ENCODE measurements at regions not wholly inside any gene's neighbourhood (a gene's known extent, or its start where the extent isn't known, plus 50 kb on each side); places are given as distances from the start of the nearest gene placed in this dataset.

GRCh38 chrX:96449896-96450295 is 234.7 kb upstream of the DIAPH2 start:
- Histone ChIP-seq H3K36me3 (no peaks in the 10 kb centered on the region), H3K27ac (no peak overlapping the region), H3K9me3 (no peaks in the 10 kb centered on the region), H3K4me1 (replicated peaks) (no peaks in the 10 kb centered on the region), H3K27me3 (replicated peaks; ENCODE audit: insufficient read depth) (no peaks in the 10 kb centered on the region), H3K4me3 (no peak overlapping the region)
- TF ChIP-seq POLR2AphosphoS5 (IDR thresholded peaks at IDR 0.05) (no peak), POLR2A (IDR thresholded peaks at IDR 0.05) (no peak)
- TF ChIP-seq, protein P1, sequence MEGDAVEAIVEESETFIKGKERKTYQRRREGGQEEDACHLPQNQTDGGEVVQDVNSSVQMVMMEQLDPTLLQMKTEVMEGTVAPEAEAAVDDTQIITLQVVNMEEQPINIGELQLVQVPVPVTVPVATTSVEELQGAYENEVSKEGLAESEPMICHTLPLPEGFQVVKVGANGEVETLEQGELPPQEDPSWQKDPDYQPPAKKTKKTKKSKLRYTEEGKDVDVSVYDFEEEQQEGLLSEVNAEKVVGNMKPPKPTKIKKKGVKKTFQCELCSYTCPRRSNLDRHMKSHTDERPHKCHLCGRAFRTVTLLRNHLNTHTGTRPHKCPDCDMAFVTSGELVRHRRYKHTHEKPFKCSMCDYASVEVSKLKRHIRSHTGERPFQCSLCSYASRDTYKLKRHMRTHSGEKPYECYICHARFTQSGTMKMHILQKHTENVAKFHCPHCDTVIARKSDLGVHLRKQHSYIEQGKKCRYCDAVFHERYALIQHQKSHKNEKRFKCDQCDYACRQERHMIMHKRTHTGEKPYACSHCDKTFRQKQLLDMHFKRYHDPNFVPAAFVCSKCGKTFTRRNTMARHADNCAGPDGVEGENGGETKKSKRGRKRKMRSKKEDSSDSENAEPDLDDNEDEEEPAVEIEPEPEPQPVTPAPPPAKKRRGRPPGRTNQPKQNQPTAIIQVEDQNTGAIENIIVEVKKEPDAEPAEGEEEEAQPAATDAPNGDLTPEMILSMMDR (IDR thresholded peaks at IDR 0.05), result no peak
- intact Hi-C loops (cut with DNase I), result no loop called here
- no peak for DNase-seq (ENCODE audit: low spot score)

GRCh38 chrX:96453139-96453538 is 231.5 kb upstream of the DIAPH2 start:
- Histone ChIP-seq H3K9me3 (no peaks in the 10 kb centered on the region), H3K4me3 (no peak overlapping the region), H3K27me3 (replicated peaks; ENCODE audit: insufficient read depth) (no peaks in the 10 kb centered on the region), H3K36me3 (no peaks in the 10 kb centered on the region), H3K4me1 (replicated peaks) (no peaks in the 10 kb centered on the region), H3K27ac (no peak overlapping the region)
- intact Hi-C loops (cut with DNase I), result no loop called here
- WGBS, result 61% methylated on average over 3 of the region's 3 CpGs
- TF ChIP-seq POLR2A (IDR thresholded peaks at IDR 0.05) (no peak), POLR2AphosphoS5 (IDR thresholded peaks at IDR 0.05) (no peak)
- TF ChIP-seq, protein P1 (IDR thresholded peaks at IDR 0.05), result no peak
- no peak for DNase-seq (ENCODE audit: low spot score)

DNA sequence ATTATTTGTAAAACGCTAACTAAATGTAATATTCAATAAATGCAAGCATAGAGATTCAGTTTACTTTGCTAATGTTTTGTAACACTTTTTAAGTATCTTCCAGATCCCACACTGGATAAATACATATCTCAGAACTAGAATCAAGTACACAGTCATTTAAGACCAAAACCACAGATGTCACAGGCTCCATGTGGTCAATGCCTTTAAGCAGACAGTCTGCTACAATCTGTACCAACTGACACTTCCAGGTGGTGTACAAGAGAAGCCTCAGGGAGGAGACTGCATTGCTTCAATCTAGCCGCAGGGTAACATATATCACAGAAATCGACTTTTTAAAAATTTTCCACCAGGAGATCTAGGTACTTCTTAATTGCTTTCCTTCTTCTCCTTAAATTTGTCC is 229.6 kb upstream of the DIAPH2 start:
- Histone ChIP-seq H3K4me3 (no peak overlapping the region), H3K36me3 (no peaks in the 10 kb centered on the region), H3K9me3 (no peaks in the 10 kb centered on the region), H3K27ac (no peak overlapping the region), H3K4me1 (replicated peaks) (no peaks in the 10 kb centered on the region), H3K27me3 (replicated peaks; ENCODE audit: insufficient read depth) (no peaks in the 10 kb centered on the region)
- no peak for DNase-seq (ENCODE audit: low spot score)
- TF ChIP-seq, protein P1 (IDR thresholded peaks at IDR 0.05), result no peak
- TF ChIP-seq POLR2AphosphoS5 (IDR thresholded peaks at IDR 0.05) (no peak), POLR2A (IDR thresholded peaks at IDR 0.05) (no peak)
- intact Hi-C loops (cut with DNase I), result no loop called here
- 98% methylated on average over 3 of the region's 3 CpGs for WGBS

- Histone ChIP-seq H3K9me3 (no peaks in the 10 kb centered on the region), H3K27ac (no peak overlapping the region), H3K27me3 (replicated peaks; ENCODE audit: insufficient read depth) (no peaks in the 10 kb centered on the region), H3K4me1 (replicated peaks) (no peaks in the 10 kb centered on the region), H3K4me3 (no peak overlapping the region), H3K36me3 (no peaks in the 10 kb centered on the region)
- 90% methylated on average over 16 of the region's 16 CpGs for WGBS
- TF ChIP-seq POLR2A (IDR thresholded peaks at IDR 0.05), result no peak
- TF ChIP-seq, protein P1 (IDR thresholded peaks at IDR 0.05), result no peak
- no peak for TF ChIP-seq POLR2AphosphoS5 (IDR thresholded peaks at IDR 0.05)
- intact Hi-C loops (cut with DNase I), result no loop called here
- DNase-seq (ENCODE audit: low spot score), result no peak
Observed at GRCh38 chrX:96464880-96465558, 219.6 kb upstream of the DIAPH2 start.

DNA sequence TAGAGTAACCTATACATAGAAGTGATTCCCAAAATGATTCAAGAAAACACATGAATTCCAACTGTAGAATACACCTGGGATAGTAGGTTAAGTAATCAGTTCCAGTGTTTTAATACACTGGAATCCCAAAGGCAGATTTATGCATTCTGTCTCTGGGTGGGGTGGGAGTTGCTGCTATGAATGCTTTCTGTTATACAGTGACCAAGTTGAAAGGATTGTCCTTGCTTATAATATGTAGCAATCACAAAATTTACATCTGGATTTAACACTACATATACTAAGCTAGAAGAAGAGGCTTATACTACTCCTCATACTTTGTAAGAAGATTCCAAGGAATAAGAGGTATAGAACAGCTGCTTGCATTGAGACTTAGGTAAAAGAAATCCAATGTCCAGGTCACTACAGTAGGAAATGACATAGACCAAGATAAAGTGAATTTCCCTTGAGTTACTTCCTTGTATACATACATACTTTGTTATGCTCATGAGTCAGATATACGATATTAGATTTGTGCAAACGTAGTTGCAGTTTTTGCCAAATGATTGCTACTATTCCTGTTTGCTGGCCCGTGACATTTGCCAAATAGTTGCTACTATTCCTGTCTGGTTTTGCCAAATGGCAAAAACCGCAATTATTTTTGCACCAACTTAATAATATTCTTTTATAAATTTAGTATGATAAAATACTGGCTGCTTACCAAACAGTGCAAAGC is 210.5 kb upstream of the DIAPH2 start:
- H3K36me3 ChIP-seq, result no peaks in the 10 kb centered on the region
- TF ChIP-seq POLR2A (IDR thresholded peaks at IDR 0.05), result no peak
- TF ChIP-seq, protein P1 (IDR thresholded peaks at IDR 0.05), result no peak
- TF ChIP-seq POLR2AphosphoS5 (IDR thresholded peaks at IDR 0.05), result no peak
- DNase-seq (ENCODE audit: low spot score), result no peak
- H3K27ac ChIP-seq, result no peak overlapping the region
- 52% methylated on average over 4 of the region's 4 CpGs for WGBS
- H3K4me1 ChIP-seq (replicated peaks), result no peaks in the 10 kb centered on the region
- no peak overlapping the region for H3K4me3 ChIP-seq
- no peaks in the 10 kb centered on the region for H3K27me3 ChIP-seq (replicated peaks; ENCODE audit: insufficient read depth)
- intact Hi-C loops (cut with DNase I), result no loop called here
- H3K9me3 ChIP-seq, result no peaks in the 10 kb centered on the region
